Spleen (tissue), 7 donors: ENCODE measurements at regions not wholly inside any gene's neighbourhood (a gene's known extent, or its start where the extent isn't known, plus 50 kb on each side); places are given as distances from the start of the nearest gene placed in this dataset.

ENCODE experiments used
- POLR2A ChIP-seq, 3 donors: fragments of 450-650 bp; IDR thresholded peaks; one replicate each; pipeline ENCODE4 v1.5.1; 2017; ENCODE audit warnings: antibody characterized with exemption in 3 of 3, mild to moderate bottlenecking in 1 of 3
- POLR2AphosphoS5 ChIP-seq, 3 donors: sonication (generic); formaldehyde crosslinking; IDR thresholded peaks; one replicate each; pipeline ENCODE4 v1.5.1; 2017; ENCODE audit warnings: antibody characterized with exemption in 3 of 3
- TF ChIP-seq, protein P1 (sequence below), 11 experiments: fragments of 200-600 bp in 7 of 11; fragments of 450-650 bp in 4 of 11; sonication (generic) in 4 of 11; IDR thresholded peaks in 8 of 11; conservative IDR thresholded peaks in 3 of 11; 1 replicate in 7 of 11; 2 replicates in 4 of 11; pipeline versions ENCODE4 v1.4.0 to v1.8.0; 2016 to 2021; ENCODE audit warnings: antibody characterized with exemption in 11 of 11, inconsistent platforms in 4 of 11, mild to moderate bottlenecking in 1 of 11
- donor health status: DM: no; HTN: no; CAD: no; lungs with moderate emphysema.
- donor health status: DM: no; HTN: no; CAD: no.
- donor health status: DM: no; HTN: no; CAD: no.

GRCh38 chr3:90221900-90222299 is 1114.5 kb downstream of the EPHA3 start:
- TF ChIP-seq, protein P1, sequence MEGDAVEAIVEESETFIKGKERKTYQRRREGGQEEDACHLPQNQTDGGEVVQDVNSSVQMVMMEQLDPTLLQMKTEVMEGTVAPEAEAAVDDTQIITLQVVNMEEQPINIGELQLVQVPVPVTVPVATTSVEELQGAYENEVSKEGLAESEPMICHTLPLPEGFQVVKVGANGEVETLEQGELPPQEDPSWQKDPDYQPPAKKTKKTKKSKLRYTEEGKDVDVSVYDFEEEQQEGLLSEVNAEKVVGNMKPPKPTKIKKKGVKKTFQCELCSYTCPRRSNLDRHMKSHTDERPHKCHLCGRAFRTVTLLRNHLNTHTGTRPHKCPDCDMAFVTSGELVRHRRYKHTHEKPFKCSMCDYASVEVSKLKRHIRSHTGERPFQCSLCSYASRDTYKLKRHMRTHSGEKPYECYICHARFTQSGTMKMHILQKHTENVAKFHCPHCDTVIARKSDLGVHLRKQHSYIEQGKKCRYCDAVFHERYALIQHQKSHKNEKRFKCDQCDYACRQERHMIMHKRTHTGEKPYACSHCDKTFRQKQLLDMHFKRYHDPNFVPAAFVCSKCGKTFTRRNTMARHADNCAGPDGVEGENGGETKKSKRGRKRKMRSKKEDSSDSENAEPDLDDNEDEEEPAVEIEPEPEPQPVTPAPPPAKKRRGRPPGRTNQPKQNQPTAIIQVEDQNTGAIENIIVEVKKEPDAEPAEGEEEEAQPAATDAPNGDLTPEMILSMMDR (IDR thresholded peaks at IDR 0.05 in 8 of 11, conservative IDR thresholded peaks at IDR 0.05 in 3 of 11), result no peak
- TF ChIP-seq POLR2A (IDR thresholded peaks at IDR 0.05), result no peak
- TF ChIP-seq POLR2AphosphoS5 (IDR thresholded peaks at IDR 0.05), result no peak
